ENCODE measurements at regions not wholly inside any gene's neighbourhood (a gene's known extent, or its start where the extent isn't known, plus 50 kb on each side); places are given as distances from the start of the nearest gene placed in this dataset.

- TF ChIP-seq ZNF462 (CRISPR knock-in tag; IDR thresholded peaks at IDR 0.05) (no peak), CTCF (conservative IDR thresholded peaks at IDR 0.05; ENCODE audit: low read depth in 2 of 2) (no peak), STAT1 (IDR thresholded peaks at IDR 0.05; ENCODE audit: unreplicated experiment) (no peak), POLR2AphosphoS5 (IDR thresholded peaks at IDR 0.05; ENCODE audit: low read depth) (no peak), NANOG (IDR thresholded peaks at IDR 0.05; ENCODE audit: borderline replicate concordance) (no peak), JUNB (IDR thresholded peaks at IDR 0.05; ENCODE audit: unreplicated experiment) (no peak), ETS1 (IDR thresholded peaks at IDR 0.05) (no peak)
Observed at GRCh38 chr14:46057799-46058198, 593.8 kb downstream of the RPL10L start (continued).

GRCh38 chr14:46054526-46054925 is 597.1 kb downstream of the RPL10L start:
- Mint-ChIP-seq H3K4me1 (peaks cover 9% of the 10 kb centered on the region; the same call in 2 of the 3 replicates), H3K27me3 (ENCODE audit: insufficient read depth, low read depth, poor library complexity) (peaks cover 1% of the 10 kb centered on the region), H3K4me3 (no peak overlapping the region), H3K36me3 (ENCODE audit: low read depth) (no peaks in the 10 kb centered on the region), H3K9me3 (no peaks in the 10 kb centered on the region), H3K27ac (no peak overlapping the region)
- no peaks in the 10 kb centered on the region for H3K79me2 ChIP-seq (replicated peaks; ENCODE audit: insufficient read depth)
- no peaks in the 10 kb centered on the region for H3K27me3 ChIP-seq (ENCODE audit: insufficient read depth)
- no peaks in the 10 kb centered on the region for H3K4me1 ChIP-seq (ENCODE audit: insufficient read depth)
- H3K36me3 ChIP-seq (ENCODE audit: insufficient read depth), result no peaks in the 10 kb centered on the region
- H3K4me3 ChIP-seq, result no peak overlapping the region
- no peak for DNase-seq (ENCODE audit: low spot score)
- no peak overlapping the region for H2AFZ ChIP-seq
- H3K4me2 ChIP-seq, result no peak overlapping the region
- H3F3A ChIP-seq (replicated peaks; ENCODE audit: low read depth), result no peaks in the 10 kb centered on the region
- H3K27ac ChIP-seq (ENCODE audit: low read depth), result no peak overlapping the region
- no peak for ATAC-seq
- H4K20me1 ChIP-seq (replicated peaks; ENCODE audit: insufficient read depth), result no peaks in the 10 kb centered on the region
- H3K9me2 ChIP-seq (ENCODE audit: insufficient read depth), result no peaks in the 10 kb centered on the region
- TF ChIP-seq ETS1 (IDR thresholded peaks at IDR 0.05), result no peak

Data from GM23338 (cell line).